Mesothelial cell of epicardium (in vitro differentiated cells): ENCODE measurements at regions not wholly inside any gene's neighbourhood (a gene's known extent, or its start where the extent isn't known, plus 50 kb on each side); places are given as distances from the start of the nearest gene placed in this dataset.

Experiments
- DNase-seq, 2 experiments: peaks; one replicate each; pipeline ENCODE4 v3.0.0; 2021; ENCODE audit warnings: low spot score in 2 of 2; ENCODE audit not compliant: unreplicated experiment in 2 of 2
- H3K27ac Mint-ChIP-seq: 2 replicates; pipeline ENCODE4 v1.8.0; 2021; ENCODE audit warnings: mixed read lengths
- H3K27me3 Mint-ChIP-seq: 2 replicates; pipeline ENCODE4 v1.8.0; 2021; ENCODE audit warnings: low read depth, mixed read lengths
- H3K36me3 Mint-ChIP-seq: 2 replicates; pipeline ENCODE4 v1.8.0; 2021; ENCODE audit warnings: mixed read lengths
- H3K4me1 Mint-ChIP-seq: 2 replicates; pipeline ENCODE4 v1.8.0; 2021; ENCODE audit warnings: mixed read lengths
- H3K4me3 Mint-ChIP-seq: 2 replicates; pipeline ENCODE4 v1.8.0; 2021; ENCODE audit warnings: mild to moderate bottlenecking, moderate library complexity, mixed read lengths
- H3K9me3 Mint-ChIP-seq: 2 replicates; pipeline ENCODE4 v1.8.0; 2021; ENCODE audit warnings: mixed read lengths
- TF ChIP-seq, protein P1 (sequence below): fragments of 200-600 bp; sonication (generic); IDR thresholded peaks from one replicate; pipeline ENCODE4 v1.5.0; 2021; ENCODE audit warnings: antibody characterized with exemption; ENCODE audit not compliant: unreplicated experiment

- no peak for DNase-seq
- peaks cover 15% of the 10 kb centered on the region for H3K9me3 Mint-ChIP-seq
- no peaks in the 10 kb centered on the region for H3K27me3 Mint-ChIP-seq
- peaks cover 29% of the 10 kb centered on the region for H3K4me1 Mint-ChIP-seq
- H3K36me3 Mint-ChIP-seq: no peaks in the 10 kb centered on the region
- TF ChIP-seq, protein P1, sequence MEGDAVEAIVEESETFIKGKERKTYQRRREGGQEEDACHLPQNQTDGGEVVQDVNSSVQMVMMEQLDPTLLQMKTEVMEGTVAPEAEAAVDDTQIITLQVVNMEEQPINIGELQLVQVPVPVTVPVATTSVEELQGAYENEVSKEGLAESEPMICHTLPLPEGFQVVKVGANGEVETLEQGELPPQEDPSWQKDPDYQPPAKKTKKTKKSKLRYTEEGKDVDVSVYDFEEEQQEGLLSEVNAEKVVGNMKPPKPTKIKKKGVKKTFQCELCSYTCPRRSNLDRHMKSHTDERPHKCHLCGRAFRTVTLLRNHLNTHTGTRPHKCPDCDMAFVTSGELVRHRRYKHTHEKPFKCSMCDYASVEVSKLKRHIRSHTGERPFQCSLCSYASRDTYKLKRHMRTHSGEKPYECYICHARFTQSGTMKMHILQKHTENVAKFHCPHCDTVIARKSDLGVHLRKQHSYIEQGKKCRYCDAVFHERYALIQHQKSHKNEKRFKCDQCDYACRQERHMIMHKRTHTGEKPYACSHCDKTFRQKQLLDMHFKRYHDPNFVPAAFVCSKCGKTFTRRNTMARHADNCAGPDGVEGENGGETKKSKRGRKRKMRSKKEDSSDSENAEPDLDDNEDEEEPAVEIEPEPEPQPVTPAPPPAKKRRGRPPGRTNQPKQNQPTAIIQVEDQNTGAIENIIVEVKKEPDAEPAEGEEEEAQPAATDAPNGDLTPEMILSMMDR: no peak
- H3K4me3 Mint-ChIP-seq: no peak overlapping the region
- no peak overlapping the region for H3K27ac Mint-ChIP-seq
Measured at GRCh38 chr3:17811646-17812045, 69.2 kb upstream of the TBC1D5 start.

DNA sequence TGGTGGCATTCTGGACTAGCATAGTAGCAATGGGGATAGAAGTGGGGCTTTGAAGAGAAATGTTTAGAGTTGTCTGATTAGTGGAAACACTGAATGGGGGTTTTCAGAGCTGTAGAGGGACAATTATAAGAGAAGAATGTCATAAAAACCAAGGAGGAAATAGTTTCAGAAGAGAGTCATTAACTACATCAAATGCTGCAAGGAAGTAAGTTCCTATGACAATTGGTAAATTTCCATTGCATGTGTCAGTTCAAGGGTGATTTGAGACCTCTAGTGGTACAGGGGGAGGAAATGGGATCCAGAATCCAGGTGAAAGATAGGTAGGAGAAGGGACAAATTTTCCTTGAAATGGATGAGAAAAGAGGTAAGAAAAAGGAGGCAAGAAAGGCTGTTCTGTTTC lies 68.3 kb upstream of the TBC1D5 start:
- Mint-ChIP-seq H3K9me3 (peaks cover 8% of the 10 kb centered on the region), H3K36me3 (no peaks in the 10 kb centered on the region), H3K27ac (no peak overlapping the region), H3K4me3 (no peak overlapping the region), H3K27me3 (no peaks in the 10 kb centered on the region), H3K4me1 (peaks cover 30% of the 10 kb centered on the region)
- TF ChIP-seq, protein P1: no peak
- no peak for DNase-seq

GRCh38 chr3:17808994-17809393 lies 66.6 kb upstream of the TBC1D5 start:
- no peak for DNase-seq
- no peaks in the 10 kb centered on the region for H3K27me3 Mint-ChIP-seq
- H3K27ac Mint-ChIP-seq: no peak overlapping the region
- TF ChIP-seq, protein P1: no peak
- peaks cover 30% of the 10 kb centered on the region for H3K4me1 Mint-ChIP-seq
- H3K9me3 Mint-ChIP-seq: peaks cover 8% of the 10 kb centered on the region
- H3K4me3 Mint-ChIP-seq: no peak overlapping the region
- no peaks in the 10 kb centered on the region for H3K36me3 Mint-ChIP-seq

- Mint-ChIP-seq H3K27ac (no peak overlapping the region), H3K27me3 (no peaks in the 10 kb centered on the region), H3K36me3 (no peaks in the 10 kb centered on the region), H3K4me3 (no peak overlapping the region), H3K4me1 (peaks cover 30% of the 10 kb centered on the region), H3K9me3 (peaks cover 3% of the 10 kb centered on the region)
- no peak for DNase-seq
- TF ChIP-seq, protein P1: no peak
Measured at GRCh38 chr3:17806876-17807275, 64.4 kb upstream of the TBC1D5 start.

GRCh38 chr3:17806201-17806600 lies 63.8 kb upstream of the TBC1D5 start:
- TF ChIP-seq, protein P1: no peak
- no peak overlapping the region for H3K27ac Mint-ChIP-seq

DNA sequence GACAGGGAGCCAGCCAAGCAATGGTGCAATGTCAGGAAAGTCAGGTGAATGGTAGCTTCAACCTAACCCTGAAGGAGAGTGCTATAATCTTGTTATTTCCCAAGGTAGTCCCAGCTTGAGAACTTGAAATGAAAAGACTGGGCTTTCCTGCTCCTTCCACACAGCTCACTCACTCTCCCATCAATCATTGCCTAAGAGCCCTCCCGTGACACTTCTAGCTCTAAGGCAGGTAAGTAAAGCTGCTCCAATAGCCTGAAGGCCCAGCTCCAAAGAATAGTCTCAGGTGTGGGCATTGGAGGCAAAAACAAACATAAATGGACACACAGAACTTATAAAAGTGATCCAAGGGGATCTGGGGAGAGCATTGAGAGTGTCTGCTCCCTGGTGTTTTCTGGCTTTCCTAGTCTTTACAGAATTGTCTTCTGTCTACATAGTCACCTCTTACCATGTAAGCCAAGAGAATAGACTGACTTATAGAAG lies 63.1 kb upstream of the TBC1D5 start:
- H3K27ac Mint-ChIP-seq: no peak overlapping the region
- no peak for DNase-seq
- no peaks in the 10 kb centered on the region for H3K9me3 Mint-ChIP-seq
- TF ChIP-seq, protein P1: no peak
- no peaks in the 10 kb centered on the region for H3K36me3 Mint-ChIP-seq
- no peaks in the 10 kb centered on the region for H3K27me3 Mint-ChIP-seq
- H3K4me1 Mint-ChIP-seq: peaks cover 26% of the 10 kb centered on the region
- H3K4me3 Mint-ChIP-seq: no peak overlapping the region

More at GRCh38 chr3:17806201-17806600, 63.8 kb upstream of the TBC1D5 start:
- H3K9me3 Mint-ChIP-seq: no peaks in the 10 kb centered on the region
- H3K4me1 Mint-ChIP-seq: peaks cover 30% of the 10 kb centered on the region
- H3K36me3 Mint-ChIP-seq: no peaks in the 10 kb centered on the region
- no peaks in the 10 kb centered on the region for H3K27me3 Mint-ChIP-seq
- DNase-seq: no peak
- no peak overlapping the region for H3K4me3 Mint-ChIP-seq
